Lower leg skin (tissue), 4 donors: ENCODE measurements at regions not wholly inside any gene's neighbourhood (a gene's known extent, or its start where the extent isn't known, plus 50 kb on each side); places are given as distances from the start of the nearest gene placed in this dataset.

Experiments
- DNase-seq, 2 donors: peaks; one replicate each; pipeline ENCODE4 v3.0.0-alpha.2; 2019; ENCODE audit warnings: low spot score in 2 of 2
- H3K4me3 ChIP-seq: fragments of 200-600 bp; sonication (generic); 2 replicates; pipeline ENCODE4 v1.5.1; 2017; ENCODE audit warnings: mild to moderate bottlenecking, low read depth; ENCODE audit not compliant: poor library complexity, severe bottlenecking
- POLR2A ChIP-seq, 2 donors: fragments of 450-650 bp; IDR thresholded peaks; one replicate each; pipeline ENCODE4 v1.6.1; 2016 to 2017; ENCODE audit warnings: antibody characterized with exemption in 2 of 2, mild to moderate bottlenecking in 1 of 2, moderate library complexity in 1 of 2
- WGBS, 2 donors: methylation state at CpG; one replicate each; pipeline ENCODE4 v1.1.5; 2018; 5-methylcytosine and 5-hydroxymethylcytosine counted together
- intact Hi-C: fragments of 100-400 bp; cut with DNase I; formaldehyde crosslinking; loops from one replicate; pipeline ENCODE4 v1.15.0; 2023; ENCODE audit warnings: low total_unique reads
- TF ChIP-seq, protein P1 (sequence below), 3 donors: fragments of 450-650 bp; IDR thresholded peaks; one replicate each; pipeline ENCODE4 v1.5.1; 2016; ENCODE audit warnings: antibody characterized with exemption in 3 of 3, mild to moderate bottlenecking in 3 of 3, moderate library complexity in 2 of 3

GRCh38 chr9:2506321-2506720 is 115.3 kb upstream of the VLDLR start:
- 39 to 46% methylated on average over 3 of the region's 3 CpGs for WGBS, 2 donors
- no peak for TF ChIP-seq POLR2A (IDR thresholded peaks at IDR 0.05)
- TF ChIP-seq, protein P1, sequence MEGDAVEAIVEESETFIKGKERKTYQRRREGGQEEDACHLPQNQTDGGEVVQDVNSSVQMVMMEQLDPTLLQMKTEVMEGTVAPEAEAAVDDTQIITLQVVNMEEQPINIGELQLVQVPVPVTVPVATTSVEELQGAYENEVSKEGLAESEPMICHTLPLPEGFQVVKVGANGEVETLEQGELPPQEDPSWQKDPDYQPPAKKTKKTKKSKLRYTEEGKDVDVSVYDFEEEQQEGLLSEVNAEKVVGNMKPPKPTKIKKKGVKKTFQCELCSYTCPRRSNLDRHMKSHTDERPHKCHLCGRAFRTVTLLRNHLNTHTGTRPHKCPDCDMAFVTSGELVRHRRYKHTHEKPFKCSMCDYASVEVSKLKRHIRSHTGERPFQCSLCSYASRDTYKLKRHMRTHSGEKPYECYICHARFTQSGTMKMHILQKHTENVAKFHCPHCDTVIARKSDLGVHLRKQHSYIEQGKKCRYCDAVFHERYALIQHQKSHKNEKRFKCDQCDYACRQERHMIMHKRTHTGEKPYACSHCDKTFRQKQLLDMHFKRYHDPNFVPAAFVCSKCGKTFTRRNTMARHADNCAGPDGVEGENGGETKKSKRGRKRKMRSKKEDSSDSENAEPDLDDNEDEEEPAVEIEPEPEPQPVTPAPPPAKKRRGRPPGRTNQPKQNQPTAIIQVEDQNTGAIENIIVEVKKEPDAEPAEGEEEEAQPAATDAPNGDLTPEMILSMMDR (IDR thresholded peaks at IDR 0.05): no peak
- DNase-seq: no peak
- H3K4me3 ChIP-seq: no peak overlapping the region
- intact Hi-C loops: no loop called here

GRCh38 chr9:2523591-2523990 is 98.0 kb upstream of the VLDLR start:
- no peak for DNase-seq
- no peak for TF ChIP-seq POLR2A (IDR thresholded peaks at IDR 0.05)
- TF ChIP-seq, protein P1 (IDR thresholded peaks at IDR 0.05): no peak
- WGBS, 2 donors: 89% methylated on average over 6 of the region's 6 CpGs

GRCh38 chr9:2524601-2525000 is 97.0 kb upstream of the VLDLR start:
- TF ChIP-seq, protein P1 (IDR thresholded peaks at IDR 0.05): no peak
- no peak for TF ChIP-seq POLR2A (IDR thresholded peaks at IDR 0.05)
- H3K4me3 ChIP-seq: no peak overlapping the region
- intact Hi-C loops: no loop called here
- DNase-seq: no peak
- WGBS, 2 donors: 65 to 66% methylated on average over 3 of the region's 3 CpGs

More at GRCh38 chr9:2523591-2523990, 98.0 kb upstream of the VLDLR start:
- no peak overlapping the region for H3K4me3 ChIP-seq
- intact Hi-C loops: no loop called here

DNA sequence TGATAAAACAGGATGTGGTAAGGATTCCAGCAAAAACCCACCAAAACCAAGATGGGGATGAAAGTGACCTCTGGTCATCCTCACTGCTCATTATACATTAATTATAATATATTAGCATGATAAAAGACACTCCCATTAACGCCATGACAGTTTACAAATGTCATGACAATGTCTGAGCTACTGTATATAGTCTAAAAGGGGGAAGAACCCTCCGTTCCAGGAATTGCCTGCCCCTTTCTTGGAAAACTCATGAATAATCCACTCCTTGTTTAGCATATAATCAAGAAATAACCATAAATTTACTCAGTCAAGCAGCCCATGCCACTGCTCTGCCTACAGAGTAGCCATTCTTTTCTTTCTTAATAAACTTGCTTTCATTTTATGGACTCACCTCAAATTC is 96.4 kb upstream of the VLDLR start:
- intact Hi-C loops: no loop called here
- WGBS, 2 donors: 91% methylated on average over 2 of the region's 2 CpGs
- no peak overlapping the region for H3K4me3 ChIP-seq
- DNase-seq: no peak
- no peak for TF ChIP-seq POLR2A (IDR thresholded peaks at IDR 0.05)
- TF ChIP-seq, protein P1 (IDR thresholded peaks at IDR 0.05): no peak

- 48 to 71% methylated on average over 2 of the region's 2 CpGs for WGBS, 2 donors
- no peak overlapping the region for H3K4me3 ChIP-seq
- intact Hi-C loops: no loop called here
- no peak for TF ChIP-seq POLR2A (IDR thresholded peaks at IDR 0.05)
- TF ChIP-seq, protein P1 (IDR thresholded peaks at IDR 0.05): no peak
- no peak for DNase-seq
Observed at GRCh38 chr9:2526071-2526828, 95.3 kb upstream of the VLDLR start.

GRCh38 chr9:2531481-2531880 is 90.1 kb upstream of the VLDLR start:
- no peak overlapping the region for H3K4me3 ChIP-seq
- WGBS, 2 donors: 89 to 91% methylated on average over 4 of the region's 4 CpGs
- intact Hi-C loops: no loop called here
- no peak for DNase-seq
- TF ChIP-seq, protein P1 (IDR thresholded peaks at IDR 0.05): no peak
- no peak for TF ChIP-seq POLR2A (IDR thresholded peaks at IDR 0.05)
